Inflammatory macrophage treated with lipopolysaccharide for 4 hours (primary cell): ENCODE measurements at regions not wholly inside any gene's neighbourhood (a gene's known extent, or its start where the extent isn't known, plus 50 kb on each side); places are given as distances from the start of the nearest gene placed in this dataset.
"Not testable (repeated sequence)": the region's sequence is repeated elsewhere in the genome, so short reads cannot be mapped to it uniquely, and the experiment has no call there.

Source experiments
- DNase-seq: peaks from one replicate; pipeline ENCODE4 v3.0.0-alpha.2; 2020

DNA sequence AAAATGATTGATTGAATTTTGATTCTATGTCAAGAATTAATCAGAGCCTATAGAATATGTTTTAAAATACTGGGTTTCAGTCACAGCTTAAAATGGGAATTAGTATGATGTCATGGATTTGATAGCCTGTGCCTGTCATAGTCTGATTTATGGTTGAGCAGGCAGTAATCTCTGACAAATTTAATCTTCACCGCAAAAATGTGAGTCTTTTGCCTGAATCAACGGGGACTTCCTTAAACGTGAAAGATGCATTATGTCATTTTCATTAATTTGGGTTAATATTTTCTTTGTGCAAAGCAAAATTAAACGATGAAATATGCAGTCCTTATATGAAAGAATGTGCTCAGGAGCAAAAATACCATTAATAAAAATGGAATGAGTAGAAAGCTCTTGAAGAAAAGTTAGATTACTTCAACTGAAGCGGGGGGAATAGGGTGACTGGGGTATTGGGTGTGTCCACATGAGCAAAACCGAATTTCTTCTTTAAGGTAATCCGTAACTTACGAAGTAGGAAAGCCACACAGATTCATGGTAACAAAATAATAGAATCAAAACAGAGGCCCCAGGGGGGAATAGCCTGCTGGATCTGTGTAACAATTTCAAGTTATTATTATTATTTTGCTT lies 339.6 kb upstream of the NOX3 start:
- DNase-seq, result no peak

DNA sequence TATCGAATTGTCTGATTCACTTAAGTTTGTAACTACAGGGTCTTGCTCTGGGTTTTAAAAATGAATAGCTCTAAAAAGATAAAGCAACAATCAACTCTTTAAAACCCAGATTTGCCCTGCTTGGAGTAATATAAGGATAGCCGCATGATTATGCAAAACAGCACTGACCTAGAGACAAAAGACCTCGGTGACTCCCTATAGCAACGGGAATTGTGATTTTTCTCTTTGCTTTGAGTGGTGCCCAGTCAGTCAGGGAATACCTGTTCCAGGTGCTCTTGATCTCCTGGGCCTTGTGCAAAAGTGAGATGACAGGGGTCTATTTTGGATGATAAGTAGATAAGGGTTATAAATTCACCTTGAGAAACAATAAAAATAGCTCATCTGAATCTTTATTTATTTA lies 336.3 kb upstream of the NOX3 start:
- no peak for DNase-seq

DNA sequence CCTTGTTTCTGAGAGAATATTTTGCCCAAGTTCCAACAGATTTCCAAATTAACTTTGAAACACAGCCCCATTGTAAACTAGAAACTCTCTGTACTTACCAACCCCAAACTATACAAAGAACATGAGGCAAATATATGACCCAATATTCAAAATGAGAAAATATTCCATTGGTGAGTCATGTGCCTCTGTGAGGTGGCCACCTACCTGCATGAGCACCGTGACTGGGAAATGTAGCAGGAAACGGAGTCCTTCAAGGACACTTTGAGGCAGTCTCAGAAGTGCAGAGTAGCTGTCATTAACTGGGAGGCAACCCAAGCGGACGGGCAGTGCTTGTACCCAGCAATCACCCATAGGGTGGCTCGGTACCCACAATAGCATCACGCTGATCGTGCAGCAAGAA lies 335.5 kb upstream of the NOX3 start:
- no peak for DNase-seq

DNA sequence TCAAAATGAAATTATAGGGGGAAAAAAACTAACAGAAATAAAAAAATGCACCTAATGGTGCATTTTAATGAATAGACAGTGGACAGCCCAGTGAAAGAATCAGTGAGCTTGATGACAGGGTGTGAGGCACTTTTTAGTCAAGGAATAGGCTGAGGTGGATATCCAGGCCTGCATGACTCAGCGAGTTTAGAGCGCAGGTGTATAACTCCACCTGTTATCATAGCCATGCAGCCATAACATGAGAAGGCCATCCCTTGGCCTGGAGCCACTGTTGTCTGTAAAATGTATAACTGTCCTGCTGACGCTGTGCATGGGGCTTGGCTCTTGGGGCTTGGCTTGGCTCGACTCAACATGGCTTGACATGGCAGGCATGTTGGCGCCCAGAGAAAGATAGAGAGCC lies 331.5 kb upstream of the NOX3 start:
- no peak for DNase-seq

DNA sequence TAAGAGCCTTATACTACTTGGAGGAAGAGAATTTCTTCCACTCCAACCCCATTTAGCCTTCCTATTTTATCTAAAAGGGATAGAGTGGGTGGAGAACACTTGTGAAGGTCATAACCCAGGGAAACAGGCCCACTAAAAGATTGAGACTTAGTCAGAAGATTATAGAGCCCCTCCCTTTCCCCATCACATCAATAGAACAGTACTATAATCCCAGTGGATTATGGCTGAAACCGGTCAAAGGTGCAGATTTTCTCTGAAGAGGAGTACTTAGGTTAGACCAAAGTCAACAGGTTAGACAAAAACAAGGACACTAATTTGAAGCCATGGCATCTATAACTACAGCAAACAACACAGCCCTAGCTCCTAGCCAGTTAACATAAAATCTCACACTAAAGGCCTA lies 330.9 kb upstream of the NOX3 start:
- no peak for DNase-seq

DNA sequence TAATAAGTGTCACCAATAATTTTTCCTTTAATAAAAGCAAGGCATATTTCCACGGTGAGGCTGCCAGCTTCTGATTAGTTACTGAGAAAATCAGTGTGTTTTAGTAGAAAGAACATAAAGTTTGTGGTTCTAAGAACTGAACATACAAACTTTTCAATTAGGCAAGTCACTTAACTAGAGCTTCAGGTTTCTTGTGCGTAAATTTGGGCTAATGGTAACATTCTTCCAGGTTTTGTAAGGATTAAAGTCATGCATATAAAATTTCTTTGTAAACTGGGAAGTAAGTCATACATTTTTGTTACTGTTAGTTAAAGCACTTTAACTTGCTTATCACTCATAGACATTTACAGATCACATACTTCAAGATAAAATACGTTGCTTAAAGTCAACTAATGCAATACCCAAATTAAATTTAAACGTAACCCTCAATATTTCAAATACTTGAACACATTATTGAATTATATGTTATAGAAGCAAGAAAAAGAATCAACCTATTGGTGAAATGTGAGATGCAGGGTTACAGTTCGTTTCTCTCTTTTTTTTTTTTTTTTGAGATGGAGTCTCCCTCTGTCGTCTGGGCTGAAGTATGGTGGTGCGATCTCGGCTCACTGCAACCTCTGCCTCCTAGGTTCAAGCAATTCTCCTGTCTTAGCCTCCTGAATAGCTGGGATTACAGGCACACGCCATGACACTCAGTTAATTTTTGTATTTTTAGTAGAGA lies 327.3 kb upstream of the NOX3 start:
- DNase-seq, result no peak

DNA sequence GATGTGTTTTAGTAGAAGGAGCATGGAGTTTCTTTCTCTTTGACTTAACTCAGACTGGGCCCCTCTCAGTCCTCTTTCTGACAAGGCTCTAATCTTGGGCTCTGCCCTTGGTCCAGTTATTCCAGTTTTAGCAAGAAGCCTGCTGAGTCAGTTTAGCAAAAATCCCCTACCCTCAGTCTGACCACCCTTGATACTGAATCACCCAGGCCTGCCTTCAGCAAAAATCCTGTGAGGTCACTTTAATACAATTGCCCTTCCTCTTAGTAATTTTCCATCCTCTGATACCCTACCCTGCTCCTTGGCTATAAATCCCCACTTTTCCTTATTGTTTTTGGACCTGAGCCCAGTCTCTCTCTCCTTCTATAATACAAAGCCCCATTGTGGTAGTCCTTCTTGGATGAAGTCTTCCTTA lies 326.7 kb upstream of the NOX3 start:
- no peak for DNase-seq

DNA sequence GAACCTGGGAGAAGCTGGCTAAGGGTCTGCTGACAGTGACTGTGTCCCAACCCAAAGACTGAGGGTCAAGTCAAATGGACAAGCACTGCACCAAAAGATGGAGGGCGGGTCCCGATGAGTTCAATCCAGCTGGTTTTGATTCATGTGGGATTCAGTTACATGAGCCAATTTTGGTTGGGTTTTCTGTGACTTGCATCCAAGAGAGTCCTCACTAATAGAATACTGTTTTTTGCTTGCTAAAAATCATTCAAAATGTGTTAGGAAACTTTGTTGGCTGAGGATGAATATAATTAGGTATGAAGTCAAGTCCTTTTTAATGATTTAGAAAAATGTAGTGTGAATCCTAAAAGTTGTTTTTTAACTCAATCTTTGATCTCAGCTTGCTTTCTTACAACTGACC lies 323.8 kb upstream of the NOX3 start:
- no peak for DNase-seq

DNA sequence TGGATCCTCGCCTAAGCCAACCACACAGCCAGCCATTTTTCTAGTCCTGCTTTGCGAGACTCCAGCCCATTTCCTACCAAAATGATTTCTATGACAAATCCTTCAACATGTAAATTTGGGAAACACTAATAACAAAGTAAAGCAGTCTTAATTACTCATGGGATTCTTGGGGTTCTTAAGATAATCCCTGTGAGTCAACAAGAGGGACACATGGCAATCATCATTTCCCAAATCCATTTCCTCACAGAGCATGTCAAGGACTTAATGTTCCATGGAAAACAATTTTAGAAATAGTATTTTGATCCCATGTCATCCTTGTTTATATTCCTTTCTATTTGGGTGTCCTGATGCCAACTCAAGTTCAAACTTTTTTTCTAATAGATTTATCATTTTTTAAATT lies 322.7 kb upstream of the NOX3 start:
- DNase-seq, result no peak

DNA sequence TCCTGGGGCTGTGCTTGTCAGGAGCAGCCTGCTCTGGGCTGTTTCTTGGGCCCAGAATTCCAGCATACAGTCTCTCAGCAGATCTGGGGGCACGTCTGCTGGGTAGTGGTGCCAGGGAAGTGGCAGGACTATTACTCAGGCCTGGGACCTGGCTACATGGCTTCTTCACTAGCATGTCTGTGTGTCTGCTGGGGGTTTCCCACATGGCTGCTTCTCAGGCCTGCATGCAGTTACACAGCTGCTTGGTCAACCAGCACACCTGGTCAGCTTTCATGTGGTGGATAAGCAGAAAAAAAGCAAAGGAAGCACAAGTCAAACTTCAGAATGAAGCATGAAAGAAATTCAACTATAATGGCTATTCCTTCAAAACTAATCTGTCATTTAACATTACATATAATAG lies 316.2 kb upstream of the NOX3 start:
- no peak for DNase-seq

DNA sequence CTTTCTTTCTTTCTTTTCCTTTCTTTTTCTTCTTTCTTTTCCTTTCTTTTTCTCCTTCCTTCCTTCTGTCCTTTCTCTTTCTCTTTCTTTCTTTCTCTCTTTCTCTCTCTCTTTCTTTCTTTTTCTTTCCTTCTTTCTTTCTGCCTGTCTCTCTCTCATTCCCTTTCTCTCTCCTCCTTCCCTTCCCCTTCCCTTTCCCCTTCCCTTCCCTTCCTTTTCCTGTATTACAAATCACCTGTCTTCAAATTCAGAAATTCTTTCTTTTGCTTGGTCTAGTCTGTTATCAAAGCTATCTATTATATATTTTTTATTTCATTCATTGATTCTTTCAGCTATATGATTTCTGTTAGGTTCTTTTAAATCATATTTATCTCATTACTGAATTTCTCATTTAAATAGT lies 315.2 kb upstream of the NOX3 start:
- DNase-seq, result no peak

DNA sequence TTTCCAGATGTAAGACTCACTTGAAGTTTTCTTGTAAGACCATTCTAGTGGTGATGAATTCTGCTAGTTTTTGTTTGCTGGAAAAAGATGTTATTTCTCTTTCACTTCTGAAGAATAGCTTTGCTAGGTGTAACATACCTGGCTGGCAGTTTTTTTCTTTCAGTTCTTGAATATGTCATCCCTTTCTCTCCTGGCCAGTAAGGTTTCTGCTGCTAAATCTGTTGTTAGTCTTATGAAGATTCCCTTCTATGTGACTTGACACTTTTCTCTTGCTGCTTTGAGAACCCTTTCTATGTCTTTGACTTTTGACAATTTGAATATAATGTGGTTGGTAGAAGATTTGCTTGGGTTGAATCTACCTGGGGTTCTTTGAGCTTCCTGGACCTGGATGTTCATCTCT lies 314.7 kb upstream of the NOX3 start:
- DNase-seq, result no peak

DNA sequence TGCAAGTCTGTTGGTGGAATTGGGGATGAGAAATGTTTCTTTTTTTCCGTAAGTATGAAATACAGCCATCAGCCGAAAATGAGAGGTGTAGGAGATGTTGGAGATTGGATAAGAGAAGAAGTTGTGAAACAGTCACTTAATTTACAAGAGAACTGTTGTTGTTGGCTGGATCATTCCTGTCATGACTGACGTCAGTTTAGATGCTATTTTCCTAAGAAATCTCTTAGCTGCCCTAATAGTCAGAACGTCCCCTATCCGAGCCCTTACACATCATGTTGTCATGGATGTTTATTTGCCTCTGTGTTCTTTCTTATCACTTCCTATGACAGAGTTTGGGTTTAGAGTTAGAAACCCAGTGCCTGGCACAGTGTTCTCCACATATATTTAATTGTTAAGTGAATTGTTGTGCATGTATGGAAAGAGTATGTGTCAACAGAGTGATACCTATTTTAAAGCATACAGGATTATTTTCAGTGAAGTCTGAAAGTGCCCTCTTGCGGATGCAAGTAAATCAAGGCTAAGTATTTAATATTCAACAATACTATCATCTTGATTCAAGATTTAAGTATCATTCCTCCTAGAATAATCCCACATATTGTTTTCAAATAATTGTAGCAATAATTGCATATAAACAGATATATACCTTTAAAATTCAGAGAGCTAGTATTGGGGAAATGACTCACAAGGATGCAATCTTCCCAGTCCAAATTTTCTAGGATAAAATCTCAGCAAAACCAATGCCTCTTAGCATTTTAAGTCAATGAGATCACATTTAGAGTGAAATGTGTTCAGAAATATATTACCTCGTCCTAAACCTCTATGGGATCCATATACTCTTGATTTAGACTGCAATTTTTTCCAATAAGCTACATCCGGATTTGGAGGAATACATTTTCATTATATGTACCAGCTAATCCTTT lies 309.9 kb upstream of the NOX3 start:
- DNase-seq, result no peak

DNA sequence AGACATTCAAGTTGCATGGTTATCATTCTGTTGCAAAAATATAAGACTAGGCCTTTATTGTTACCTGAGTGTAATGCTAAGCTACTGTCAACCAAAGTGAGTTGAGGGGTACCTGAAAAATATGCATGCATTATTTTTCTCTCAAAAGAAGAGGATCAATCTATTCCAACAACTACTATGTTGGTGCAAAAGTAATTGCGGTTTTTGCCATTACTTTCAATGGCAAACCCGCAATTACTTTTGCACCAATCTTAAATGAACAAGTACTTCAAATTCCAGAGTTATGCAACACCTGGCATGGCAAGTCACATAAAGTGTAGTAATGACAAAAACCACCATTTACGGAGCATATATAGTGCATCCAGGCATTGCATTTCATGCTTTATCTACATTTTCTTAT lies 307.0 kb upstream of the NOX3 start:
- no peak for DNase-seq

DNA sequence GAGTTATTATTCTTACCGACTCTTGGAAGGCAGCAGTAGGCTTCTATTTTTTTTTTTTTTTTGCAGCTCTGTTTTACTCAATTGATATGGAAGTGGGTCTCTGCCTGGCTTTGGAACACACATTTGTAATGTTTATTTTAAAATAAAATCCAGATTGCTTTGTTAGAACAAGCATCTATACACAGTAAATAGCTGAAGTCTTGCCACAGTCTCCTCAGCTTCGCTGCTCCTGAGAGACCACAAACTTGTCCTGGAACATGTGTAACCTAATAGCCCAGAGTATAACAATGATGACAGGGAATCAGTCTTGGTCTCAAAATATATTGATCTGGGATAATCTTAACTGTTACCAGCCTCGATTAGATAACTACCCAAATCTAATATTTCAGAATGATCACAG lies 299.8 kb upstream of the NOX3 start:
- no peak for DNase-seq

DNA sequence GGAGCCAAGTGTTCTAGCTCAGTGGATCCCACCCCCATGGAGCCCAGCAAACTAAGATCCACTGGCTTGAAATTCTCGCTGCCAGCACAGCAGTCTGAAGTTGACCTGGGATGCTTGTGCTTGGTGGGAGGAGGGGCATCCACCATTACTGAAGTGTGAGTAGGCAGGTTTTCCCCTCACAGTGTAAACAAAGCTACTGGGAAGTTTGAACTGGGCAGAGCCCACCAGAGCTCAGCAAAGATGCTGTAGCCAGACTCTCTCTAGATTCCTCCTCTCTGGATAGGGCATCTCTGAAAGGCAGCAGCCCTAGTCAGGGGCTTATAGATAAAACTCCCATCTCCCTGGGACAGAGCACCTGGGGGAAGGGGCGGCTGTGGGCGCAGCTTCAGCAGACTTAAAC lies 293.1 kb upstream of the NOX3 start:
- DNase-seq, result not testable (repeated sequence)

DNA sequence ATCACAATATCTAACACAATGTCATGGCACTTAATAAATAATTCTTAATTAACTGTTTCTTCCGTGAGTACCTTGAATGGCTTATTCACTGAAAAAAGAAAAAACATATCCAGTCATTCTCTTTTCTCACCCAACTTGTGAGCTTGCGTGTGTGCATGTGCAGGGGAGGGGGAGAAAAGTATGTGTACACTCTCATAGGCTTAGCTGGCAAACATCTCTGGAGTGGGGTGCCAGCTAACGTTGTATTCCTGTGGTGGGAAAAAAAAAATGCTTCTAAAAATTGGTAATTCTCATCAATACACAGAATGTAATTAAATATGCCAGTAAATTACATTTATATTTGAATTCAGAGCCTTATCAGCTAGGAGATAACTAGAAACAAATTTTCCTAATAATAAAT lies 291.9 kb upstream of the NOX3 start:
- DNase-seq, result no peak

DNA sequence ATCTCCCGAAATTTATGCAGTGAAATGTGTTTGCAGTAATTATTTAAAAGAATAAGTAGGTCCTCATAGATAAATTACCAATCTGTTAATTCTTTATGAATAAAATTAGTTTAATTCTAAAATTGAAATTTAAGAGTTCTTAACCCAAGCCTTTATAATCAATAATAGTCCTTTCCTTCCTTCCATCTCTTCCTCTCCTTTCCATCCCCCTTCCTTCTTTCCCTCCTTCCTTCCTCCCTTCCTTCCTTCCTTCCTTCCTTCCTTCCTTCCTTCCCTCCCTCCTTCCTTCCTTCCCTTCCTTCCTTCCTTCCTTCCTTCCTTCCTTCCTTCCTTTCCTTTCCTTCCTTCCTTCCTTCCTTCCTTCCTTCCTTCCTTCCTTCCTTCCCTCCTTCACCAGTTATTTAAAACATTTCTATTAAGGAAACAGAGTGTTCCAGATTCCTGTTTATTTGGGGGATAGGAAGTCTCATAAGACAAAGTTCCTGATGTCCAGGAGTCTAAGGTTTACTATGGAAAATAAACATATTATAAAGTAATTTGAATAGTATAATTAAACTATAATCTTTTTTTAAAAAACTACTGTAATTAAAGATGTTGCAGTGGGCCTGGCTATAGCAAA lies 285.3 kb upstream of the NOX3 start:
- no peak for DNase-seq

DNA sequence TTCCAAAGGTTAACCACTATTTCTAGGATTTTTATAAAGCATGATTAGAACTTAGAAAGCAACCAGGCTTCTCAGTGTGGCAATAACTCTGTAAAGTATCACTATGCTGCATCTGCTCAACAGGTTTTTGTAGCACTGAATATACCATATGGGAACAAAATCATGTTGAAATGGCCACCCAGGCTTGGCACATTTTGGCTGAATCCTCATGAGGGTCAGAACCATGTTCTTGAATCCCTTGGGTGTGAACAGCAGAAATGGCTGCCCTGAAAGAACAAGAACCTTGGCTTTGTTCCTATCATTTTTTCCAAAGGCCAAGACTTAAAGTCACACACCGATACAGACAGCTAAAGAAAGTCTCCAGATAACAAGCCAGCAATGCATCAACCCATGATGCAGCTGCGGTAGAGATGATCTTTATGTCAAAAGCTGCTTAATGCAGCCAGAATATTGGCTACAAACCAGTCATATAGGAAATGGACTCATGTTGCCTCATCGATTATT lies 283.0 kb upstream of the NOX3 start:
- no peak for DNase-seq

DNA sequence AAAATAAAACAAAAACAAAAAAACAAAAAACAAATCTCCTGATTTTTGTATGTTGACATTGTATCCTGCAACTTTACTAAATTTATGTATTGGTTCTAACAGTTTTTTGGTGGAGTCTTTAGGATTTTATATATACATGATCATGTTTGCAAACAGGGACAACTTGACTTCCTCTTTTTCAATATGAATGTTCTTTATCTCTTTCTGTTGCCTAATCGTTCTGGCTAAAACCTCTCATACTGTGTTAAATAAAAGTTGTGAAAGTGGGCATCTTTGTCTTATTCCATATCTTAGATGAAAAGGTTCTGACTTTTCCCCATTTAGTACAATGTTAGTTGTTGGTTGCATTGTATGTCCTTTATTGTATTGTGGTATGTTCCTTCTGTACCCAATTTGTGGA lies 261.7 kb upstream of the NOX3 start:
- no peak for DNase-seq

DNA sequence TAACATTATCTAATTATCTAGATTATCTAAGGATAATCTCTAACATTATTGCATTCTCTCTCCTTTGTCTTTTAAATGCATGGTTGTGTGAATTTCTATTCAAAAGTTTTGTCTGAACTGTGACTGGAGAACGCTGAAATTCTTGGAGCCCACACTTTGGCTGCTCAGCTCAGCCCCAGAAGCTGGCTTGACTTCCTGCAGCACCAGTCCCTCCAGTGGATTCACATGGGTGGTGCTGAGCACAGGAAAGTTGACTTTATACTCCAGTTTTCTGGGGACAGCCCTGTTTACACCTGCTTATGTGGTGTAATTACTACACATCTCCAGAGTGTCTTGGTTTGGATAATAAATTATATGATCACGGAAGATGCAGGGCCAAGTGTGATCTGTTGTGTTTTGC lies 255.1 kb upstream of the NOX3 start:
- DNase-seq, result no peak

DNA sequence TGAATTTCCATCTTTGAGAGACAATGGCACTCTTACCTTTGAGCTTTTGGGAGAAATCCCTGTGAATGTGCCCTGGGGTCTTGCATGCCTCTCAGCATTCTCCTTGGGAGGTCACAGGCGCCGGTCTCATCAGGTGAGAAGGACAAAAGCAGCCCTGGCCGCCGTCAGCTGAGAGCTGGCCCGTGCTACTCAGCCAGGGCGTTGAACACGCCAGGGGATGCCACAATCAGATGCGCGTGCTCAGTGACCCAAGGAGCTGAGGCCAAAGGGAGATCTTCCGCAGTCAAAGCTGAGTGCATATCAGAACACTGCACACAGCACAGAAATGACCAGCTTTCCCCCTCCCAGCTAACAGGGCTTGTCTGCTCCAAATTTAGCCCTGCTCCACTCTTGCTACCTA lies 253.6 kb upstream of the NOX3 start:
- no peak for DNase-seq

DNA sequence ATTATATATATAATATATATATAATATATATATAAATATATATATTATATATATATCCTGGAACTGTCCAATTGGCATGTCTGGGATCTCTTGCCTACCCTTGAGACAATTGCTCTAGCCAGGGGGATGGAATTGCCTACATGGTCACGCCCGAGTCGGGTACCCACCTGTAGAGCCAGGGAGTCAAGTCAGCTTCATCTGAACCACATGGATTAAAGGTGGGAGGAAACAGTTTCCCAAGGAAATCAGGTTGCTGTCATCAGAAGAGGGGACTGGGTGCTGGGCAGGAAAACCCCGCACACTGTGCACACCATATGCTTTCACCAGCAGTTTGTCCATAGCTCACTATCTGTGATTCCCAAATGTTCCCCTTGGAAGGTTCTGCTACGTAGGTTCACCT lies 252.5 kb upstream of the NOX3 start:
- DNase-seq, result no peak
